ENCODE measurements at regions not wholly inside any gene's neighbourhood (a gene's known extent, or its start where the extent isn't known, plus 50 kb on each side); places are given as distances from the start of the nearest gene placed in this dataset.
A peak's percentile ranks its signal among the peaks of the same experiment; 100 is the strongest.
"Not testable (repeated sequence)": the region's sequence is repeated elsewhere in the genome, so short reads cannot be mapped to it uniquely, and the experiment has no call there.

DNA sequence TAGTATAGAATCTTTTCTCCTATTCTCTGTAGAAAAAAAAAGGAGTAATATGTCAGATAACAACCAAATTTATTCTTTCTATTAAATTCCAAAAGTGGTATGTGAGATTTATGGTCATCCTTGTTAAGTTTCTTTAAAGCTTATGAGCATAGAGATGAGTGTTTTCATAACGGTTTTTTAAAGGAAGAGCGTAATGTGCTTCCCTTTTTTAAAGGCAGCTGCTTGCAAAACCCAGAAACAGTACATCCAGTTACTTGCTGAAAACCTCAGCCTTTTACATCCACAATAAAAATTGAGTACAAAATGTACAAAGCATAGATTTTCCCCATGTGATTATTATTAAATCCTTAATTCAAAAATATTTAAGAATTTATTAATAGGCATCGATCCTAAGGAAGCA lies 53.6 kb upstream of the CD163 start:
- H3K27ac ChIP-seq = peak overlapping the region in 3 of 5 donors; percentile 40 to 57 (median 49)

DNA sequence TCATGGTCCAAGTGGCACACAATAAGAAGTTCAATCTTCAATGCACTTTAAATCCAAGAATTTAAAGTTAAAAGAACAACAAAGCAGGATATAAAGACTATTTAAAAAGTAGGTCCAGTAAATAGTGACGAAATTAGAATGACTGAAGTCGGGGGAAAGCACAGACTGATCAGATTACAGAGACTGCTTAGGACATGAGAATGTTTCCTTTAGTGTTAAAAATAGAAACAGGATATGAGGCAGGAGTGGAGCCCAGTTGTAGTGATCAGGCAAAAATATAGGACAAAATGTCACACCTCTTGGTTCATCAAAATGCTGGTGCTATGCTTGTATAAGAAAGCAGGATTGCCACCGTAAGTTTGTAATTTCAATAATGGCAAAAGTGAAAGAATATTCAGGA lies 52.2 kb upstream of the CD163 start:
- Histone ChIP-seq H3K27me3 (no peaks in the 10 kb centered on the region), H3K4me1 (no peaks in the 10 kb centered on the region), H3K9me3 (peaks cover 0 to 3% (median 0%) of the 10 kb centered on the region in 4 donors), H3K36me3 (no peaks in the 10 kb centered on the region), H3K27ac (peak overlapping the region in 2 of 5 donors; percentile 38 to 57), H3K4me3 (no peak overlapping the region)
- DNase-seq = peak in 1 of 2 donors; percentile 13
- TF ChIP-seq EP300 (IDR thresholded peaks at IDR 0.05) (no peak), POLR2AphosphoS5 (IDR thresholded peaks at IDR 0.05) (peak in 1 of 3 donors; percentile 34)
- intact Hi-C loops (cut with DNase I; ENCODE audit: low total_unique reads) = no loop called here
- WGBS, 5 donors = 28 to 38% (median 33%) methylated on average over 3 of the region's 3 CpGs

More for the DNA sequence above, 53.6 kb upstream of the CD163 start:
- no peaks in the 10 kb centered on the region for H3K4me1 ChIP-seq
- no peak overlapping the region for H3K4me3 ChIP-seq
- no peaks in the 10 kb centered on the region for H3K36me3 ChIP-seq
- 56 to 79% (median 76%) methylated on average over 3 of the region's 3 CpGs for WGBS, 5 donors
- no peak for DNase-seq
- no peak for TF ChIP-seq POLR2A (IDR thresholded peaks at IDR 0.05)
- TF ChIP-seq EP300 (IDR thresholded peaks at IDR 0.05) = no peak
- no peak for TF ChIP-seq CTCF (IDR thresholded peaks at IDR 0.05)
- TF ChIP-seq POLR2AphosphoS5 (IDR thresholded peaks at IDR 0.05) = no peak
- no peaks in the 10 kb centered on the region for H3K27me3 ChIP-seq
- H3K9me3 ChIP-seq = no peaks in the 10 kb centered on the region
- intact Hi-C loops (cut with DNase I; ENCODE audit: low total_unique reads) = no loop called here

DNA sequence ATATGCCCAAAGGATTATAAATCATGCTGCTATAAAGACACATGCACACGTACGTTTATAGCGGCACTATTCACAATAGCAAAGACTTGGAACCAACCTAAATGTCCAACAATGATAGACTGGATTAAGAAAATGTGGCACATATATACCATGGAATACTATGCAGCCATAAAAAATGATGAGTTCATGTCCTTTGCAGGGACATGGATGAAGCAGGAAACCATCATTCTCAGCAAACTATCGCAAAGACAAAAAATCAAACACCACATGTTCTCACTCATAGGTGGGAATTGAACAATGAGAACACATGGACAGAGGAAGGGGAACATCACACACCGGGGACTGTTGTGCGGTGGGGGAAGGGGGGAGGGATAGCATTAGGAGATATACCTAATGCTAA lies 51.3 kb upstream of the CD163 start:
- H3K27ac ChIP-seq; intact Hi-C loops (cut with DNase I; ENCODE audit: low total_unique reads); DNase-seq; H3K9me3 ChIP-seq; H3K4me1 ChIP-seq; H3K36me3 ChIP-seq; H3K4me3 ChIP-seq; H3K27me3 ChIP-seq: not testable (repeated sequence)
- WGBS, 5 donors = 84 to 91% (median 91%) methylated on average over 6 of the region's 6 CpGs

All from stomach (tissue), 8 donors.